Tibial artery (tissue), 4 donors: ENCODE measurements at regions not wholly inside any gene's neighbourhood (a gene's known extent, or its start where the extent isn't known, plus 50 kb on each side); places are given as distances from the start of the nearest gene placed in this dataset.
A peak's percentile ranks its signal among the peaks of the same experiment; 100 is the strongest.

Experiments
- DNase-seq, 2 donors: peaks; one replicate each; pipeline ENCODE4 v3.0.0-alpha.2; 2019
- H3K27ac ChIP-seq, 2 donors: fragments of 200-600 bp; sonication (generic) in 1 of 2; 1 replicate in 1 of 2; 2 replicates in 1 of 2; pipeline ENCODE4 v1.5.1; 2018 to 2019; ENCODE audit warnings: mild to moderate bottlenecking in 1 of 2
- H3K27me3 ChIP-seq, 2 donors: fragments of 200-600 bp; sonication (generic) in 1 of 2; one replicate each; pipeline versions ENCODE4 v1.5.1 to v1.6.0; 2016 to 2019
- H3K36me3 ChIP-seq, 3 donors: fragments of 200-600 bp; sonication (generic) in 2 of 3; one replicate each; pipeline ENCODE4 v1.5.1; 2016 to 2019; ENCODE audit warnings: mild to moderate bottlenecking in 2 of 3
- H3K4me1 ChIP-seq, 4 donors: fragments of 200-600 bp; sonication (generic) in 2 of 4; 1 replicate in 3 of 4; 2 replicates in 1 of 4; pipeline ENCODE4 v1.5.1; 2016 to 2019
- H3K4me3 ChIP-seq, 2 donors: fragments of 200-600 bp; sonication (generic) in 1 of 2; 1 replicate in 1 of 2; 2 replicates in 1 of 2; pipeline ENCODE4 v1.5.1; 2018 to 2019; ENCODE audit warnings: mild to moderate bottlenecking in 2 of 2
- H3K9me3 ChIP-seq, 3 donors: fragments of 200-600 bp; sonication (generic) in 1 of 3; one replicate each; pipeline ENCODE4 v1.5.1; 2016 to 2019
- intact Hi-C: fragments of 100-400 bp; cut with DNase I; formaldehyde crosslinking; loops from one replicate; pipeline ENCODE4 v1.15.0; 2023; ENCODE audit warnings: low total_unique reads
- TF ChIP-seq, protein P1 (sequence below), 2 experiments: fragments of 200-600 bp in 1 of 2; fragments of 450-650 bp in 1 of 2; IDR thresholded peaks; one replicate each; pipeline ENCODE4 v1.5.1; 2017 to 2019; ENCODE audit warnings: antibody characterized with exemption in 2 of 2, mild to moderate bottlenecking in 1 of 2, moderate library complexity in 1 of 2

DNA sequence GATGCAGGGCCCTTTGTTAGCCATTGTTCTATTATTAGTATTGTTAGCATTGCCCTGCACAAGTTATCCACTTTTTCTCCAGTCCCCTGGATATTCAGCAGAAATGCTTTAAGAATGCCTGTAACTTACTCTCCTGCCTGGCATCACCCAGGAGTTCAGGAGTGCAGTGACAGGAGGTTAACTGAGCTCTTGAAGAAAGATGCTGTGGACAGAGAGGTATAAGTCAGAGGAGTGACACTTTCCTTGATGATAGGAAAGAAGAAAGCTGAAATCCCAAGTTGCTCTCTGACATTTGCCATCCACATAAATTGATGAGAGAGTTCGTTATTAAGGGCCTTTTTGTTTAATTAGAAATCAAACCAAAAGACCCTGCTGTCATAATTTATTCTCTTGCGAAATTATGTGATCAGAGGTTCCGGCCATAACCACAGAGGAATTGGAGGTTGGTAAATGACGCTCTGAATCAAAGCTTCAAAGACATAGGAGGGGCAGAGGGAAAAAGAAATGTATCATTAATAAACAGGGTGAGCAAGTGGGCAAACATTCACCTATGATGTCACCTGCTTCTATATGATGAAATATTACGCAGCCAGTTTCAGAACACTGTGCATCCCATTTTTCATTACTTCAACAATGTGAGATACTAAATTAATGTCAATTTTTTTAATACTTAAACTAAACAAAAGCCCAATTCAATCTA is 230.2 kb upstream of the JADE1 start:
- Histone ChIP-seq H3K4me3 (no peak overlapping the region), H3K27me3 (no peaks in the 10 kb centered on the region), H3K27ac (no peak overlapping the region), H3K4me1 (peaks cover 0 to under 1% (median 0%) of the 10 kb centered on the region in 4 donors), H3K36me3 (no peaks in the 10 kb centered on the region), H3K9me3 (no peaks in the 10 kb centered on the region)
- no peak for DNase-seq
- intact Hi-C loops = no loop called here
- TF ChIP-seq, protein P1, sequence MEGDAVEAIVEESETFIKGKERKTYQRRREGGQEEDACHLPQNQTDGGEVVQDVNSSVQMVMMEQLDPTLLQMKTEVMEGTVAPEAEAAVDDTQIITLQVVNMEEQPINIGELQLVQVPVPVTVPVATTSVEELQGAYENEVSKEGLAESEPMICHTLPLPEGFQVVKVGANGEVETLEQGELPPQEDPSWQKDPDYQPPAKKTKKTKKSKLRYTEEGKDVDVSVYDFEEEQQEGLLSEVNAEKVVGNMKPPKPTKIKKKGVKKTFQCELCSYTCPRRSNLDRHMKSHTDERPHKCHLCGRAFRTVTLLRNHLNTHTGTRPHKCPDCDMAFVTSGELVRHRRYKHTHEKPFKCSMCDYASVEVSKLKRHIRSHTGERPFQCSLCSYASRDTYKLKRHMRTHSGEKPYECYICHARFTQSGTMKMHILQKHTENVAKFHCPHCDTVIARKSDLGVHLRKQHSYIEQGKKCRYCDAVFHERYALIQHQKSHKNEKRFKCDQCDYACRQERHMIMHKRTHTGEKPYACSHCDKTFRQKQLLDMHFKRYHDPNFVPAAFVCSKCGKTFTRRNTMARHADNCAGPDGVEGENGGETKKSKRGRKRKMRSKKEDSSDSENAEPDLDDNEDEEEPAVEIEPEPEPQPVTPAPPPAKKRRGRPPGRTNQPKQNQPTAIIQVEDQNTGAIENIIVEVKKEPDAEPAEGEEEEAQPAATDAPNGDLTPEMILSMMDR (IDR thresholded peaks at IDR 0.05) = no peak

DNA sequence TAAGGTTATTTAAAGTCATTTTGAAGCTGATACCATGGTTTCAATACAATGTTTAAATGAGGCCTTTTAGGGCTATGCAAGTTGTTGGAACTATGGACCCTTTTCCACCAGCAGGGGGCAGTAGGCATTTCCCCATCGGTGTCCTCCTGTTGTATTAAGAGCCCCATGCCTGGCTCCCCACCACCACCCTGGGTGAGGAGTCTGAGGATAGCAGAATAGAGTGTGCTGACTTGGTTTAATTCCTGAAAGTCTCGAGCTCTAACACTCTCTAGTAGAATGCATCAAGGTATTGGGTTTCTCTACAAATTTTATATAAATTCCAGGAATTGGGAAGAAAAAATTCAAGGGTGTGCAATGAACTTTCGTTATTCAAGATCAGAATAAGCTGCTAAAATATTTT is 234.8 kb upstream of the JADE1 start:
- H3K9me3 ChIP-seq = no peaks in the 10 kb centered on the region
- H3K27me3 ChIP-seq = no peaks in the 10 kb centered on the region
- intact Hi-C loops = no loop called here
- H3K36me3 ChIP-seq = no peaks in the 10 kb centered on the region
- no peak overlapping the region for H3K4me3 ChIP-seq
- DNase-seq = peak; percentile 52 to 74
- peaks cover 0 to 46% (median 28%) of the 10 kb centered on the region in 4 donors for H3K4me1 ChIP-seq
- TF ChIP-seq, protein P1 (IDR thresholded peaks at IDR 0.05) = peak; percentile 29 to 30
- no peak overlapping the region for H3K27ac ChIP-seq

DNA sequence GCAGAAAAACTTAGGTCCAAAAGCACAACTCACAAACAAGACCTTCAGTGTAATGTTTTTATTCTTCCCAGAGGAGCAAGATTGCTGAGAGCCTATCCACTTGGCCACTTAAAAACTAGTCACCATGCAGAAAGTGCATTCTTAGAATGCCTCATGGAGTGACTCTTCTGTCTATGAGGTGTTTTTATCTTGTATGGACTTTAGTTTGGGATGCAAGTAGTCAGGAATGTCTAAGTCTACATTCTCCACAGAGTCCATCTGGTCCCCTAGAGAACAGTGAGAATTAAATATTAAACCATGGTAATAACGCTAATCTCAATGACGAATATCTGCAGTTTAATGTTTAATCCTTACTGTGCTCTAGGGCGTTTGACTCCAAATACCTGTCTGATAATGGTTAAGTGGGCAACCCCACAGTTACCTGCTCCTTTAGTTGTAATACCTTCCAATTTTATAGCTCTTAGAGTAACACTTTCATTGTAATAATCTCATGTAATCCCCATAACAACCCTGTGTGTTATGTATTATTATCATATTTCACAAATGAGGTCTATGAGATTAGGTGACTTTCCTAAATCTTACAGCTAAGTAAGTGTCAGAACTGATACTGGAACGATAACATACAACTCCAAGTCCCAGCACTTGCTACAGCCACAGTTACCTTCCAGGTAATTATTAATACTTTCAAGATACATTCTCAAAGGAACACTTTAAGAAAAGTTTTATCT is 235.6 kb upstream of the JADE1 start:
- intact Hi-C loops = no loop called here
- Histone ChIP-seq H3K36me3 (no peaks in the 10 kb centered on the region), H3K4me1 (peaks cover 0 to 54% (median 30%) of the 10 kb centered on the region in 4 donors), H3K4me3 (no peak overlapping the region), H3K9me3 (no peaks in the 10 kb centered on the region), H3K27me3 (no peaks in the 10 kb centered on the region), H3K27ac (peak overlapping the region; percentile 42 to 52)
- no peak for DNase-seq
- TF ChIP-seq, protein P1 (IDR thresholded peaks at IDR 0.05) = no peak

DNA sequence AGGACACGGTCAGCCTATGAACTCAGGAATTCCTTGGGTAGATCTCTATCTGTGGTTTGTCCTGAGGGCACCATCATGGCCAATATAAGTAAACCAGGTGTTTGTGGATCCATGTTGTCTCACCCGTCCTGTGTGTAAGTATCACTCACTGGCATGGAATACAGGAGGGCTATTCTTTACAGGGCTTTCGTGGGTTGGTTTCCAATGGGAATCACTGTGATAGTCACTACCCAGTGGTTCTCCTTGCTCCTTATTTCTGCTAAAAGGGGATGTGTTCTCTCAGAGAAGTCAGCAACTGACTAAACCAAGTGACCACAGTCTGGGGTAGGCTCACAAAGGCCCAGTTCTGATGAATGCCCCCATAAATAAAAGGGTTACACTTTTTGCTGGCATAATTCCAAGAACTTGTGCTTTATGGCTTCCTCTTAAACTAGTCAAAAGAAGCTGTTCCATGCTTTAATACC is 236.7 kb upstream of the JADE1 start:
- DNase-seq = no peak
- H3K36me3 ChIP-seq = no peaks in the 10 kb centered on the region
- H3K4me1 ChIP-seq = peaks cover 0 to 57% (median 30%) of the 10 kb centered on the region in 4 donors
- H3K9me3 ChIP-seq = no peaks in the 10 kb centered on the region
- no peak overlapping the region for H3K4me3 ChIP-seq
- TF ChIP-seq, protein P1 (IDR thresholded peaks at IDR 0.05) = no peak
- intact Hi-C loops = no loop called here
- H3K27ac ChIP-seq = peak overlapping the region; percentile 42 to 52
- no peaks in the 10 kb centered on the region for H3K27me3 ChIP-seq

DNA sequence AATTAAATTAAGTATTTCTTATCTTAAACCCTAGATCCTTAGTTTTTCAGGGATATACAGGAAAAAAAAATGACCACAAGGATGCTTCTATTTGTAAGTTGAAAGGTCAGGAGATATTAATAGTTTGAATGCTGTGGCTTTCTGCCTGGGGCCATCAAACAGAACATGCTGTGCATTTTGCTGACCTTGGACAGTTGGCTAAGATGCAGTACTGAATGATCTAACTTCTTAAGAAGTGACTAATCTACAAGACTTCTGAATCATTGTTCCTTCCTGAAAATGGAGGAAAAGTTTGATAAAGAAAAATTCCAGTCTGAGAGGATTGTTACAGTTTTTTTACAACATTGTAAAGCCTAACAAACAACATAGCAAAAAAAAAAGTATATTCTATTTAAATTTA is 237.8 kb upstream of the JADE1 start:
- intact Hi-C loops = no loop called here
- Histone ChIP-seq H3K4me3 (no peak overlapping the region), H3K27ac (peak overlapping the region; percentile 42 to 52), H3K27me3 (no peaks in the 10 kb centered on the region), H3K36me3 (no peaks in the 10 kb centered on the region), H3K9me3 (no peaks in the 10 kb centered on the region), H3K4me1 (peaks cover 0 to 57% (median 30%) of the 10 kb centered on the region in 4 donors)
- DNase-seq = peak; percentile 74 to 75
- TF ChIP-seq, protein P1 (IDR thresholded peaks at IDR 0.05) = no peak
